ENCODE measurements at regions not wholly inside any gene's neighbourhood (a gene's known extent, or its start where the extent isn't known, plus 50 kb on each side); places are given as distances from the start of the nearest gene placed in this dataset.

GRCh38 chr12:118706437-118706836, 274.9 kb upstream of the SRRM4 start:
- no peak for DNase-seq

- DNase-seq, result no peak
Observed at GRCh38 chr12:118709946-118710345, 271.4 kb upstream of the SRRM4 start.

GRCh38 chr12:118711185-118711584, 270.2 kb upstream of the SRRM4 start:
- DNase-seq, result no peak

- peak; percentile 19 to 44 for DNase-seq
Observed at GRCh38 chr12:118714051-118714460, 267.3 kb upstream of the SRRM4 start.

GRCh38 chr12:118714500-118714899, 266.8 kb upstream of the SRRM4 start:
- DNase-seq, result no peak

GRCh38 chr12:118715647-118716046, 265.7 kb upstream of the SRRM4 start:
- DNase-seq, result no peak

- no peak for DNase-seq
Observed at GRCh38 chr12:118727196-118727978, 254.0 kb upstream of the SRRM4 start.

GRCh38 chr12:118727979-118728366, 253.4 kb upstream of the SRRM4 start:
- DNase-seq, result no peak

GRCh38 chr12:118734266-118734665, 247.1 kb upstream of the SRRM4 start:
- DNase-seq, result no peak

- no peak for DNase-seq
Observed at GRCh38 chr12:118737985-118738540, 243.3 kb upstream of the SRRM4 start.

- DNase-seq, result peak; percentile 7 to 45
Observed at GRCh38 chr12:118741194-118741593, 240.1 kb upstream of the SRRM4 start.

GRCh38 chr12:118742431-118742830, 238.9 kb upstream of the SRRM4 start:
- DNase-seq, result no peak

GRCh38 chr12:118743896-118744700, 237.2 kb upstream of the SRRM4 start:
- no peak for DNase-seq

- no peak for DNase-seq
Observed at GRCh38 chr12:118746176-118746575, 235.2 kb upstream of the SRRM4 start.

GRCh38 chr12:118746960-118747359, 234.4 kb upstream of the SRRM4 start:
- no peak for DNase-seq

- DNase-seq, result no peak
Observed at GRCh38 chr12:118747771-118748170, 233.6 kb upstream of the SRRM4 start.

- no peak for DNase-seq
Observed at GRCh38 chr12:118748478-118749380, 232.6 kb upstream of the SRRM4 start.

GRCh38 chr12:118749646-118750045, 231.7 kb upstream of the SRRM4 start:
- DNase-seq, result no peak

GRCh38 chr12:118750666-118751065, 230.7 kb upstream of the SRRM4 start:
- no peak for DNase-seq

- no peak for DNase-seq
Observed at GRCh38 chr12:118751355-118751754, 230.0 kb upstream of the SRRM4 start.

- no peak for DNase-seq
Observed at GRCh38 chr12:118760623-118761022, 220.7 kb upstream of the SRRM4 start.

- DNase-seq, result no peak
Observed at GRCh38 chr12:118763234-118763633, 218.1 kb upstream of the SRRM4 start.

Data from hippocampal formation (tissue), 2 donors.